ENCODE measurements at regions not wholly inside any gene's neighbourhood (a gene's known extent, or its start where the extent isn't known, plus 50 kb on each side); places are given as distances from the start of the nearest gene placed in this dataset.

GRCh38 chr6:11431455-11431937 lies 106.1 kb upstream of the TMEM170B start:
- Mint-ChIP-seq H3K4me1 (peaks cover 4% of the 10 kb centered on the region), H3K4me3 (no peak overlapping the region), H3K27ac (ENCODE audit: low read depth) (no peak overlapping the region), H3K36me3 (ENCODE audit: insufficient read depth) (no peaks in the 10 kb centered on the region), H3K27me3 (no peaks in the 10 kb centered on the region), H3K9me3 (no peaks in the 10 kb centered on the region)
- DNase-seq (ENCODE audit: low spot score in 2 of 2): no peak
- ATAC-seq (replicated peaks; ENCODE audit: extremely low read depth, poor library complexity, severe bottlenecking): no peak

GRCh38 chr6:11430036-11430435 lies 107.5 kb upstream of the TMEM170B start:
- ATAC-seq (replicated peaks; ENCODE audit: extremely low read depth, poor library complexity, severe bottlenecking) (no peak), DNase-seq (ENCODE audit: low spot score in 2 of 2) (no peak)
- Mint-ChIP-seq H3K27me3 (no peaks in the 10 kb centered on the region), H3K9me3 (no peaks in the 10 kb centered on the region), H3K36me3 (ENCODE audit: insufficient read depth) (no peaks in the 10 kb centered on the region), H3K4me1 (peaks cover 4% of the 10 kb centered on the region), H3K27ac (ENCODE audit: low read depth) (no peak overlapping the region), H3K4me3 (no peak overlapping the region)

- H3K4me3 Mint-ChIP-seq: no peak overlapping the region
- H3K27ac Mint-ChIP-seq (ENCODE audit: low read depth): no peak overlapping the region
- DNase-seq (ENCODE audit: low spot score in 2 of 2): no peak
- no peaks in the 10 kb centered on the region for H3K27me3 Mint-ChIP-seq
- no peaks in the 10 kb centered on the region for H3K9me3 Mint-ChIP-seq
- ATAC-seq (replicated peaks; ENCODE audit: extremely low read depth, poor library complexity, severe bottlenecking): no peak
- H3K4me1 Mint-ChIP-seq: peaks cover 4% of the 10 kb centered on the region
- no peaks in the 10 kb centered on the region for H3K36me3 Mint-ChIP-seq (ENCODE audit: insufficient read depth)
These were observed 108.0 kb upstream of the TMEM170B start for GRCh38 chr6:11429577-11429976.

- Mint-ChIP-seq H3K4me1 (peaks cover 4% of the 10 kb centered on the region), H3K9me3 (no peaks in the 10 kb centered on the region), H3K27me3 (no peaks in the 10 kb centered on the region), H3K4me3 (no peak overlapping the region), H3K27ac (ENCODE audit: low read depth) (no peak overlapping the region), H3K36me3 (ENCODE audit: insufficient read depth) (no peaks in the 10 kb centered on the region)
- ATAC-seq (replicated peaks; ENCODE audit: extremely low read depth, poor library complexity, severe bottlenecking) (no peak), DNase-seq (ENCODE audit: low spot score in 2 of 2) (no peak)
These were observed 108.7 kb upstream of the TMEM170B start for GRCh38 chr6:11428895-11429294.

- no peaks in the 10 kb centered on the region for H3K27me3 Mint-ChIP-seq
- DNase-seq (ENCODE audit: low spot score in 2 of 2) (no peak), ATAC-seq (replicated peaks; ENCODE audit: extremely low read depth, poor library complexity, severe bottlenecking) (no peak)
- H3K27ac Mint-ChIP-seq (ENCODE audit: low read depth): peak overlapping the region; percentile 61
- H3K4me3 Mint-ChIP-seq: no peak overlapping the region
- H3K9me3 Mint-ChIP-seq: no peaks in the 10 kb centered on the region
- no peaks in the 10 kb centered on the region for H3K36me3 Mint-ChIP-seq (ENCODE audit: insufficient read depth)
- peaks cover 4% of the 10 kb centered on the region for H3K4me1 Mint-ChIP-seq
These were observed 109.2 kb upstream of the TMEM170B start for GRCh38 chr6:11428371-11428770.

GRCh38 chr6:11427723-11428245 lies 109.8 kb upstream of the TMEM170B start:
- Mint-ChIP-seq H3K4me3 (no peak overlapping the region), H3K4me1 (peaks cover 4% of the 10 kb centered on the region), H3K36me3 (ENCODE audit: insufficient read depth) (no peaks in the 10 kb centered on the region), H3K27me3 (no peaks in the 10 kb centered on the region), H3K27ac (ENCODE audit: low read depth) (peak overlapping the region; percentile 61), H3K9me3 (no peaks in the 10 kb centered on the region)
- DNase-seq (ENCODE audit: low spot score in 2 of 2) (no peak), ATAC-seq (replicated peaks; ENCODE audit: extremely low read depth, poor library complexity, severe bottlenecking) (no peak)

GRCh38 chr6:11427091-11427722 lies 110.3 kb upstream of the TMEM170B start:
- Mint-ChIP-seq H3K9me3 (no peaks in the 10 kb centered on the region), H3K27ac (ENCODE audit: low read depth) (no peak overlapping the region), H3K27me3 (no peaks in the 10 kb centered on the region), H3K4me3 (no peak overlapping the region), H3K4me1 (peaks cover 4% of the 10 kb centered on the region), H3K36me3 (ENCODE audit: insufficient read depth) (no peaks in the 10 kb centered on the region)
- ATAC-seq (replicated peaks; ENCODE audit: extremely low read depth, poor library complexity, severe bottlenecking): no peak
- DNase-seq (ENCODE audit: low spot score in 2 of 2): no peak

GRCh38 chr6:11426571-11426970 lies 111.0 kb upstream of the TMEM170B start:
- H3K4me1 Mint-ChIP-seq: peaks cover 4% of the 10 kb centered on the region
- no peaks in the 10 kb centered on the region for H3K36me3 Mint-ChIP-seq (ENCODE audit: insufficient read depth)
- no peak for DNase-seq (ENCODE audit: low spot score in 2 of 2)
- H3K27me3 Mint-ChIP-seq: no peaks in the 10 kb centered on the region
- no peak overlapping the region for H3K27ac Mint-ChIP-seq (ENCODE audit: low read depth)
- no peak for ATAC-seq (replicated peaks; ENCODE audit: extremely low read depth, poor library complexity, severe bottlenecking)
- H3K9me3 Mint-ChIP-seq: no peaks in the 10 kb centered on the region
- H3K4me3 Mint-ChIP-seq: no peak overlapping the region

- Mint-ChIP-seq H3K4me3 (no peak overlapping the region), H3K27me3 (no peaks in the 10 kb centered on the region), H3K27ac (ENCODE audit: low read depth) (no peak overlapping the region), H3K4me1 (peaks cover 4% of the 10 kb centered on the region), H3K36me3 (ENCODE audit: insufficient read depth) (no peaks in the 10 kb centered on the region), H3K9me3 (no peaks in the 10 kb centered on the region)
- DNase-seq (ENCODE audit: low spot score in 2 of 2) (no peak), ATAC-seq (replicated peaks; ENCODE audit: extremely low read depth, poor library complexity, severe bottlenecking) (no peak)
These were observed 111.7 kb upstream of the TMEM170B start for GRCh38 chr6:11425876-11426275.

- H3K27ac Mint-ChIP-seq (ENCODE audit: low read depth): no peak overlapping the region
- ATAC-seq (replicated peaks; ENCODE audit: extremely low read depth, poor library complexity, severe bottlenecking) (no peak), DNase-seq (ENCODE audit: low spot score in 2 of 2) (no peak)
- no peak overlapping the region for H3K4me3 Mint-ChIP-seq
- no peaks in the 10 kb centered on the region for H3K27me3 Mint-ChIP-seq
- no peaks in the 10 kb centered on the region for H3K9me3 Mint-ChIP-seq
- peaks cover 4% of the 10 kb centered on the region for H3K4me1 Mint-ChIP-seq
- H3K36me3 Mint-ChIP-seq (ENCODE audit: insufficient read depth): no peaks in the 10 kb centered on the region
These were observed 112.1 kb upstream of the TMEM170B start for GRCh38 chr6:11425431-11425871.

- peaks cover 2% of the 10 kb centered on the region for H3K4me1 Mint-ChIP-seq
These were observed 113.0 kb upstream of the TMEM170B start for GRCh38 chr6:11424395-11425034.

GRCh38 chr6:11423667-11424066 lies 113.9 kb upstream of the TMEM170B start:
- no peak overlapping the region for H3K27ac Mint-ChIP-seq (ENCODE audit: low read depth)
- no peak for ATAC-seq (replicated peaks; ENCODE audit: extremely low read depth, poor library complexity, severe bottlenecking)
- H3K36me3 Mint-ChIP-seq (ENCODE audit: insufficient read depth): no peaks in the 10 kb centered on the region
- H3K27me3 Mint-ChIP-seq: no peaks in the 10 kb centered on the region
- DNase-seq (ENCODE audit: low spot score in 2 of 2): no peak
- H3K4me1 Mint-ChIP-seq: no peaks in the 10 kb centered on the region
- no peaks in the 10 kb centered on the region for H3K9me3 Mint-ChIP-seq
- H3K4me3 Mint-ChIP-seq: no peak overlapping the region

More at GRCh38 chr6:11424395-11425034, 113.0 kb upstream of the TMEM170B start:
- Mint-ChIP-seq H3K9me3 (no peaks in the 10 kb centered on the region), H3K27ac (ENCODE audit: low read depth) (no peak overlapping the region), H3K4me3 (no peak overlapping the region), H3K27me3 (no peaks in the 10 kb centered on the region), H3K36me3 (ENCODE audit: insufficient read depth) (no peaks in the 10 kb centered on the region)
- ATAC-seq (replicated peaks; ENCODE audit: extremely low read depth, poor library complexity, severe bottlenecking): no peak
- DNase-seq (ENCODE audit: low spot score in 2 of 2): no peak

GRCh38 chr6:11423072-11423471 lies 114.5 kb upstream of the TMEM170B start:
- ATAC-seq (replicated peaks; ENCODE audit: extremely low read depth, poor library complexity, severe bottlenecking) (no peak), DNase-seq (ENCODE audit: low spot score in 2 of 2) (no peak)
- Mint-ChIP-seq H3K27me3 (no peaks in the 10 kb centered on the region), H3K4me1 (no peaks in the 10 kb centered on the region), H3K4me3 (no peak overlapping the region), H3K27ac (ENCODE audit: low read depth) (no peak overlapping the region), H3K36me3 (ENCODE audit: insufficient read depth) (no peaks in the 10 kb centered on the region), H3K9me3 (no peaks in the 10 kb centered on the region)

Measured in central memory CD8-positive, alpha-beta T cell (primary cell).